GM18868 (cell line): ENCODE measurements at regions not wholly inside any gene's neighbourhood (a gene's known extent, or its start where the extent isn't known, plus 50 kb on each side); places are given as distances from the start of the nearest gene placed in this dataset.
"Not testable (repeated sequence)": the region's sequence is repeated elsewhere in the genome, so short reads cannot be mapped to it uniquely, and the experiment has no call there.

Source experiments
- ATAC-seq: cut with Tn5 transposase; IDR thresholded peaks from one replicate; pipeline ENCODE4 v1.9.1; 2021; ENCODE audit warnings: mild to moderate bottlenecking, moderate library complexity; ENCODE audit not compliant: unreplicated experiment

DNA sequence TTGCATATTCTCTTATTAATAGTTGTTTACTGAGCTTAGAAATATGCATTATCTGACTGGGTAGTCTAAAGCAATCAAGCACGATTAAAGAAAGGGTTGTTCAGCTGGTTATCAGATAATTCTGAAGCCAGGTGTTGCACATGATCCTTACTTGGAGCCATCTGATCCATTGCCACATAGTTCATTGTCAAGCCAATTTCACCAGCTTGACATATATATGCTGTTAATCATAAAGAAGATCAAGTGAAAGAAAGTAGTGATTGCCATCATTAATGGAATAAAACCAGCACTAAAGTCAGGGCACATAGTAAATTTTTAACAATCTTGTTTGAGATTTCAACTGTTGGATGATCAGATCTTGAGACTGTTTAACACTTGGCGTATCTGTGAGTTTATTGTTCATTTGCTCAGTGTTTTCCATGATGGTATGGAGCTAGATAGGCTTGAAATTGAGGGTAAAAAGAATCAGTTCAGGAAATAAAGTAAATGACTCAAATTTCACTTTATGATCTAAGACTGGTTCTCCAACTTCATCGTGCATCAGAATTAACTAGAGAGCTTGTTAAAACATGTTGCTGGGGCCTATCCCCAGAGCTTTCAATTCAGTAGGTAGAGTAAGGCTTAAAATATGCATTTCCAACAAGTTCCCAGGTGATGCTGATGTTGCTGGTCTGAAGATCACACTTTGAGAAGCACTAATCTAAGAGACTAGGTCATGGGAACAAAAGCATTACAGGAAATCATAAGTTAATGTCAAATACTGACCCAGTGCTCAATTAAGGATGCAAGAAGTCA is 539.6 kb downstream of the SATB2 start:
- no peak for ATAC-seq

DNA sequence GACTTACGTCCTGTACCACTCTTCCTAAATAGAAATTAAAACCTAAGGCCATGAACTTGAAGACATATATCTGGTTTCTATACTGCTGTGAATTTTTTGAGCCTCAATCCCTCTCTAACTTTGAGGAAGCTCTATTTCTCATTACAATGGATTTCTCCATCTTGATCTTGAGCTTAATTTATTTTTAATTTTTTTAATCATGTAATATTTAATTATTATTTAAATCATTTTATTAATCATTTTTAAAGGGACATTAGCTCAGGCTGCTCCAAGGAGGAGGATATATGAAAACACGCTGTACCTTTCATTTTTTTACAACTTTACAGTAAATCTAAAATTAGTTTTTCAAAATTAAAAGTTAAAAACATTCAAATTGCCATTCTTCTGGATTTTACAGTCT is 540.5 kb downstream of the SATB2 start:
- ATAC-seq: no peak

DNA sequence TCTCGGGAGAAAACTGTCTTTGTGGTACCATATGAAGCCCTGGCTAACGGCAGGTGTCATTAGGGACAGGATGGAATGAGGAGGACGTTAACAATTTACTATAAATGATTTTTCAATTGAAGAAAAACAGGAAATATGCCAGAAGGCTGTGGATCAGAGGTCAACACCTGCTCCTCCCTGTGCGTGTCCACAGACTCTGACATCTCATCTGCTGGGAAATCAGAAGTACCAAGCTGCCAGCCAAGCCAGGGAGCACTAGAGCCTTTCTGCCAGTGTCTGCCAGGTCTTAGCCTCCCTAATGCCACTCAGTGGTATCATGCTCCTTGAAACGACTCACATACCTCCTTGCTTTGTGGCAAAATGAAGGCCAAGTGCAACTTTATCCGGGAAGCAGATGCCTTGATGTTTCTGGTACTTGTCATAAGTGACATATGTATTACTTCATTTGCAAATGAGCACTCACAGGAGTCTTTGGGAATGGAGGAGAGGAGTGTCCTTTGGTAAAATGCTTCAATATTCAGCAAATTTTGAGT is 541.1 kb downstream of the SATB2 start:
- ATAC-seq: no peak

DNA sequence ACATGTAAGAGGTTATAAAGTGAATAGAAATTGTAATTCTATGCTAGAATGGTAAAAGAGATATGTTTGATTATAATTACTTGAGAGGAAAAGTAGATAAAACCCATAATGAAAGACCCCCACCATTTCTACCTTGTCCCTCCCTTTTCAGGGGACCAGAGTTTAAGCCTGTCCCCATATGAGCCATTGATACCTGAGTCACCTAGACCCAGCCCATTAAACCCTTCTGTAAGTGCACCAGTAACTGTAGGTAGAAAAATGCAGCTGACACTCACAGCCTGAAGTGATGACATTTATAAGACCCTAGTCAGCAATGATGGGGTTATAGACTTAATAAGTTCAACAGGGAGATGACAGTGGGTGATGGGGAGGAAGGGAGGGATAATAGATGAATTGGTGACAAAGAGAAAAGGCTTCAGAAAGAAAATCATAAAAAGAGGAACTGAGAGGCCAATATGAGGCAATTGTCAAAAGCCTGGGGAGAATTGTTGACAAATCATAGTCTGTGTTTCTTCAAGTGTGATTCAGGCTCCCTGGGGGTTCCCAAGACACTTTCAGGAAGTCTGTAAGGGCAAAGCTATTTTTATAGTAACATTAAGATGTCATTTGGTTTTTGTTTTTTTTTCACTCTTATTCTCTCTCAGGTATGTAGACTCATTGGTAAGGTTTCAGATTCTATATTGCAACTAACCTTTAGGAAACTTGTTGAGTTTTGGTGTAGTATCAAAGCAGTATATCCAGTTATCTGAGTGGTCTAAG is 544.2 kb downstream of the SATB2 start:
- peak; percentile 96 for ATAC-seq

DNA sequence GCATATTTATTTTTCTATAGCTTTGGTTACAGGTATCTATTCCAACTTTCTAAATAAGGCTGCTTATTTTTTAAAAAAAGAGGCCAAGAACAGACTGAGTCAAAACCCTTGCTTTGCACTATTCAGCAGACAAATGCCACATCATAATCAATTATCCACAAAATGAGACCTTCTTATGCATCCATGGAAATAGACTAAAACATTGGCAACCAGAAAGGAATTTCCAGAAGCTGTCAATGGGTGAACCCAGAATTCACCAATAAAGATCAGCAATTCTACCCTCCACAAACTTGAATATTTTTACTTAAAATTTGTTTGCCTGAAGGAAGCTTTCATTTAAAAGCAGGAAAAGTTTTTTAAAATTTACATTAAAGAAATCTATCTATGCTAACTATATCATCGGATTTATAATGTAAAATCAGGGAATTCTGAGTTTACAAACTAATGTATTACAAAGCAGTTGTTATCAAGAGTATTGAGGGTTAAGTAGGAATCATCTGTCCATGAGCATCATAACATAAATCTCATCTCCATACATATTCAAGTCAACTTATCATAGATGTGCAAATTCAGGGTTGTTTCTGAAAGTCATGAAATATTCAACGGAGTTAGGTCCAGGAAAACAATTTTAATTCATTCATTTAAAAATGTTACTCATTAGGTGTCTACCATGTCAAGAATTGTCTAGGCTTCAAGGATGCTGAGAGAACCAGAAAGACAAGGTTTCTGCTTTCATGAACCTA is 548.0 kb downstream of the SATB2 start:
- ATAC-seq: no peak

DNA sequence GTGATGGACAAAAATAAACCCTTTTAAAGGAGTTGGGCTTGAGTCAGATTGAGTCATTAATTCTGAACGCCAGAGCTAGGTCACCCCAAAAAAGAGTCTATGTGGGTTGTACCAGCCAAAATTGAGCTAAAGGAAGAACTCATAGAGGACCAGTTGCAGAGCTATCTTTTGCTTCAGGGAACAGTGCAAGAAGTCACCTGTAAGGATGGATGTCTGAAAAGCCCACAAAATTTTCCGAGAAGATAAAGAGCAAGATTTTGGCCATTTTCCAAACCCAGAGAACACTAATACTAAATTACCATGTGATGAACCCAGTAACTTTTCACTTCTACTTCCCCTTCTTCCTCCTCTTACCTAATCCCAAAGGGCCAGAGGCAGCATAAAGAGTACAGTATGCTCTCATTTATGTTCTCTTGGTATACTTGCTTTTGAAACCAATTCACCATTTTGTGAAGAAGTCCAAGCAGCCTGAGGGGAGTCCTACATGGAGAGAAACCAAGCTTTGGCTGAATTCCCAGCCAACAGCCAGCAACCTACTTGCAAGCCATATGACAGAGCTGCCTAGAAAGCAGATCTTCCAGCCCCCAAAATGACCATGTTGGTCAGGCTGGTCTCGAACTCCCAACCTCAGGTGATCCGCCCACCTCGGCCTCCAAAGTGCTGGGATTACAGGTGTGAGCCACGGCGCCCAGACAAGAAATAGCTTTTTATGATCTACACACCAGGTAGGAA is 551.7 kb downstream of the SATB2 start:
- ATAC-seq: peak; percentile 86

DNA sequence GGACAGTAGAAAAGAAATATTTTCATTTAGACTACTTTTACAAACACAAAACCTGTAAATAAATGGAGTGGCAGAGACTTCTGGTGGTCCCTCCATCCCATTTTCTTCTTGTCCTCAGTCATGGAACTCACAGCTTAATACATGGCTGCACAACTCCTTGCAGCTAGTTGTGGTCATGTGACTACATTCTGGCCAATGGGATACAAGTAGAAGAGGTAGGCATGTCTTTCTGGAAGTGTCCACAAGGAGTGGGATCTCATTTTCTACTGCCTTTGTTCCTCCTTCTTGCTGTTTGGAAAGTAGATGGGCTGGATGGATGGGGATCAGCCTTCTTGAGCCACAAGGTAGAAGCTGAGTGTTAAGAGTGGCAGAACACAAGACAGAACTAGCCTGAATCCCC is 555.8 kb downstream of the SATB2 start:
- no peak for ATAC-seq

DNA sequence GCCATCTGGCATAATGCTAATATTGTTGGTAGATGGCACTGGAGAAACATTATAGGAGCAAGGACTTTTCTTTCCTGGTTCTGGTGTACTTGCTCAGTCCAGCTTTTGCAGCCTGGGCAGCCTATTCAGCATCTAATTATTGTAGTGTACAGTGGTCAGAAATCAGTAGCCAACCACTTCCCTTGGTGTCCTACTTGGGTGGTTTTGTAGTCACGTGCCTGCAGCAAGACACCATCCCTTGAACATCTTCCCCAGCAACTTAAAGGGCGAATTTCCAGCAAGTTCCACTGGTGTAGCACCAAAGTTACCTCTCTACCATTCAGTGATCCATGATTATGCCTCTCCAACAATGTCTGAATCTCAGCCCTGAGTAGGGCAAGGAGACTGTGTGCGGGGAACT is 557.6 kb downstream of the SATB2 start:
- no peak for ATAC-seq

DNA sequence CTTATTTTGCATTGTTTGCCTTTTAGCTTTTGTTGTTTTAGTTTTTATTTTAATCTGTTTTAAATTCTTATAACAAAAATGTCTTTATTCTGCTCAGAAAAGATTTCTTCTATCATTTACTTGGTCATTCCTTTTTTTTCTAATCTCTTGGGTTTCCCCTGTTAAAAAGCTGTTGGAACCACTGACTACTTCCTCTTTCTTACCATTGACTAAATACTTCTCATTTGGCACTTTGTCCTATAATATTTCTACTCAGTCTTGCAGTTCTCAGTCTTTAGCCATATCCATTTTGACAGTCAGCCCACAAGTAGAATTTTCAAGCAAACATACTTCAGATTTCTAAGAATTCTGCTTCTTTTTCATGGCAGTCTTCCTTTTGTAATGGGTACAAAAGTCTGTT is 567.2 kb downstream of the SATB2 start:
- ATAC-seq: peak; percentile 96

DNA sequence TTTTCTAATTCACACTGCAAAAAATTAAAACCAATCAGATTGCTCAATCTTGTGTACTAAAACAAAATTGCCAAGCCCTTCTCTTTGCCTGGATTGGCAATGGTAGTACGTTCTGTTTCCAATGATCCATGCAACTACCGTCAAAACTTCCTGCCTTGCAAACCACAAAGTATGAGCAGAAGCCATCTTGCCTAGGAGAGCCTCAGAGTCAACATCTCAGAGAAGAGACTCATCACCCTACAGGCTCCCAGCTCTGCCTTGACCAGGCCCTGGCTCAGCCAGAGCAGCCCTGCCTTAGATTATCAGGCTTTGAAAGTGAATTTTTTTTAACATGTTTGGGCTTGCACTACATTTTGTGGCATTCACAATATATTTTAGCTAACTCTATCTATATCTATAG is 574.1 kb downstream of the SATB2 start:
- ATAC-seq: no peak

DNA sequence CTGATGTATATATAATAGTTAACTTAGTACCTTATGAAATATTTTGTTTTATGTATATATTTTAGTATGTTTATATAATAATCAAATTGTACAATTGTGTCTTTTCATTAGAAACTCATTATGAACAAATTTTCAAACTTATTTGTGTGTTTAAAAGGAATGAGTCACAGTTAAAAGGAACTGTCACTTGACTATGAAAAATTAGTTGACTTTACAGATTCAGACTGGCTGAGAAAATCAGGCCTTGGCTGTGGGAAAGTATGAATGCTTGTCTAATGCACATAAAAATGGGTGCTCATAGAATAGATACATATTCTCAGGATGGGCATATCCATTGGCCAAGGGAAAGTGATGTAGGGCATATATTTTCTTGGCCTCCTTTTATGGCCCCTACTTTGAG is 576.8 kb downstream of the SATB2 start:
- no peak for ATAC-seq

DNA sequence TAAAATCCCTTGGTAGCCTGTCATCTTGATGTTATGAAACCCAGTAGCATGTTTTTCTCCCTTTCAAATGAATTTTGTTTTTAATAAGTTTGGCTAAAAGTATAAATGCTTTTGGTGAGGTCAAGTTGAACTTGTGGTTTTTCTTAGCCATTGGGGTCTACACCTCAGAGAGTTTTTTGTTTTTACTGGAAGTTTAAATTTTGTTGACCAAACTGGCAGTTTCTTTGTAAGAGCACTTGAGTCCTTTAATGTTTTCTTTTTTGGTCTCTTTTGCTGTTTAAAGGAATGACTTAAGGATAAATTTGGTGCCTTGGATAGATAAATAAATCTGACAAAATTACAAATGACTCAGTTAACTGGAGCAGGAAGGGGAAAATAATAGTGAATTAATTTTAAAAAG is 577.3 kb downstream of the SATB2 start:
- ATAC-seq: no peak

DNA sequence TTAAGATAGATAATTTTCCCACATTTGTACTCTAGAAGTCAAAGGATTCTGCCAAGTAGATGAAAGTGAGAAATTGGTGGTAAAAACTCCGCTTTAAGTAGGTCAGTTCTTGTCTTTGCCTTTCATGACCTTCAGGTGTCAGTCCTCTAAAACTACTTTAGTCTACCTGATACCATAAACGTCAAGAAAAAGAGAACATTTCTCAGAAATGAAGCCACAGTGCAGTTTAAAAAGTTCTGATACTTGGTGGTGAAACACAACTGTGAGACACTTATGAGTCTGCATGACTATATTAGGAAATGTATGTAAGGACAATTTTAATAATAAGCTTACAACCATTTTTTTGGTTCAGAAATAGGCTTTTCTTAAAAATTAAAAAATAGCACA is 583.3 kb downstream of the SATB2 start:
- ATAC-seq: peak; percentile 80

DNA sequence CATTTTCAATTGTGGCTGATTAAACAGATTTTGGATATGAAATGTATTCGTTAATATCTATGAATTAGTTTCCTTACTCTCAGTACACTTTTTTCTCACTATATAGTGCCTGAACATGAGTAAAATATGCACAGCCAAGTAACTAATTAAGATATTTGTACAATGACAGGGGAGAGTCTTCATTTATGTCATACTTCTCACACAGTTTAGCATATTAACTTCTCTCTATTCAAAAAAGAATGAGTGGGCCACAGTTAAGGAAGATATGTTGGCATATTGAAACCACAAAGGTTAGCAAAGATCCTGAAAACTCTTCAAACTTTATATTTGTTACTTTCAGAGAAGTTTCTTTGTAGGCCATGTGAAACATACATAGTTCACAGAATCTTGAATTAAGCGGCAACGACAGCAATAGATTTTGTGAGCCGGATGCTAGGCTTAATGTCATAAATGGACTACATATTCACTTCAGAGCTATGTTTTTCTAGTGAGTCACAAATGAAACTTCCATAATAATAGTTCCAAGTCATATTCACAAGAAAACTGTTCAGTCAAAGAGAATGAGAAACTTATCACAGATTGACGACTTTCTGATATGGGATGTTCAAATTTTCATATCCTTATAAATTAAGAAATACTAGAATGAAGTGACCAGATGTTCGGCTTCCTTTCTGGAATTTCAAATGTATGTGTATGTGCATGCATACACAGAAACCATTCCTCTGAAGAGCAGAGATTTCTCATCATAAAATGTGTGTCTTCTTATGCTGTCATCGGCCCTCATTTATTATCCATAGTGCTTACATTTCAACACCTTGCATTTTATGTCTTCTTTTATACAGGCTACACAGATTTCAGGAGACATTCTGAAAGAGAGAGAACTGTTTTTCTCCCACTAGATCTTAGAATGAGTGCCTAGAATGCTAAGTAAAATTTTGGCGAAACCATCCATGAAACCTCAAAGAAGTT is 584.0 kb downstream of the SATB2 start:
- ATAC-seq: no peak

DNA sequence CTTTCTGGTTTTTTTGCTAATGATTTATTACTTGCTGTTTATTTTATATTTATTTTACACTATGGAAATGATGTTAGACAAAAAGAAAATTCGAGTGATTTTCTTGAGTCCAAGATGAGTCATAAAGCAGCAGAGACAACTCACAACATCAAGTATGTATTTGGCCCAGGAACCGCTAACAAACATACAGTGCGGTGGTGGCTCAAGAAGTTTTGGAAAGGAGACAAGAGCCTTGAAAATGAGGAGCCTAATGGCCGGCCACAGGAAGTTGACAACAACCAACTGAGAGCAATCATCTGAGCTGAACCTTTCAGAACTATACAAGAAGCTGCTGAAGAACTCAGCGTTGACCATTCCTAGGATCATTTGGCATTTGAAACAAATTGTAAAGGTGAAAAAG is 594.1 kb downstream of the SATB2 start:
- ATAC-seq: no peak

DNA sequence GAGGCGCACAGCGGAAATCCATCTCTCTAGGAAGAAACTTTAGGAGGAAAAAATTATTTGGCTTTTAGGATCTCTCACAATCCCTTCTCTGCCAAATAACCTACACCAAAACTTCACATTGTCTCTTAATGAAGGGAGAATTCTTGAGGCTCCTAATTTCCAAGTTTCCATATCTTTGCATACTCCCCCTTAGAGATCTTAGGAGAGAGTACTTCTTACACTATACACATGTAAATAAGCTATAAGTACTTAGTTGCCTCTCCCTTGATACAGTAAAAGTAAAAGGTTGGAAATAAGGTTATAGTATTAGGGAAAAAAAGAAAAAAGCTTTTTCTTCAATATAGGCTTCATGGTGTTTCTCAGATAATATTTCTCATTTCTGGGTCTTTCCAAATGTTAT is 596.7 kb downstream of the SATB2 start:
- no peak for ATAC-seq

DNA sequence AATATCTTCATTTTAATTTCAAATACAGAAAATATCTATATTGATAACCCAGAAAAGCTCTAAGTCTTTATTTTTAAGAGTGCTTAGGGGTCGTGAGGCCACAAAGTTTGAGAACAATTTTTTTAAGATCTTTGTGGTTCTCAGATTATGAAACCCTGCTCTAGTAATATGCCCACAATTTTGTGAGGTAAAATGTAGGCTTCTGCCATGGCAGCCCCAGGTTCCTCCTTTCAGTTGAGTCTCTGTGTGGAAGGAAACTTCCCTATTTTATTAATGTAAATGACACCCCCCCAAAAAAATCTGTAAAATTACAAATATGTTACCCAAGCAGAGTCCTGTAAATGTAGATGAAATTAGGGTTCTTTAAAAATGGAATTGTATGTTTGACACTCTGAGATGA is 600.5 kb downstream of the SATB2 start:
- ATAC-seq: no peak

DNA sequence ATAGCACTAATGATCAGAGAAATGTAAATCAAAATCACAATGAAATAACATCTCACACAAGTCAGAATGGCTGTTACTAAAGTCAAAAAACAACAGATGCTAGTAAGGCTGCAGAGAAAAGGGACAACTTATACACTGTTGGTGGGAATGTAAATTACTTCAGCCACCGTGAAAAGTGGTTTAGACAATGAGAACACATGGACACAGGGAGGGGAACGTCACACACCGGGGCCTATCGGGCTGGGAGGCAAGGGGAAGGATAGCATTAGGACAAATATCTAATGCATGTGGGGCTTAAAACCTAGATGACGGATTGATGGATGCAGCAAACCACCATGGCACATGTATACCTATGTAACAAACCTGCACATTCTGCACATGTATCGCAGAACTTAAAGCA is 602.0 kb downstream of the SATB2 start:
- ATAC-seq: not testable (repeated sequence)

DNA sequence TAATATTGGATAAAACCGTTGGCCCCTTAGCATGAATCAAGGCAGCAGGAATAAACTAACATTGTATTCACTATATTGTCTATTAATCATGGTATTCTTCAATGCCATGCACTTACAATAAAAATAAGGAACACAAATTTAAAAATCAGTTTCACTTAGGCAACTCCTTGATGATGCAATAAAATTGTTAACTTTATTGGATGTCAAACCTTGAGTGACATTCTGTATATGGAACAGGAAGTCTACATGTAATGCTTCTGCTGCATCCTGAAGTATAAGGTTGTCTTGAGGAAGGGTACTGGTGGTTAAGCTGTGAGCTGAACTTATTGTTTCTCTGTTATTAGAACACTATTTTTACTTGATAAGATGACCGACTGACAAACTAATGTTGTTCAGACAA is 605.5 kb downstream of the SATB2 start:
- no peak for ATAC-seq

DNA sequence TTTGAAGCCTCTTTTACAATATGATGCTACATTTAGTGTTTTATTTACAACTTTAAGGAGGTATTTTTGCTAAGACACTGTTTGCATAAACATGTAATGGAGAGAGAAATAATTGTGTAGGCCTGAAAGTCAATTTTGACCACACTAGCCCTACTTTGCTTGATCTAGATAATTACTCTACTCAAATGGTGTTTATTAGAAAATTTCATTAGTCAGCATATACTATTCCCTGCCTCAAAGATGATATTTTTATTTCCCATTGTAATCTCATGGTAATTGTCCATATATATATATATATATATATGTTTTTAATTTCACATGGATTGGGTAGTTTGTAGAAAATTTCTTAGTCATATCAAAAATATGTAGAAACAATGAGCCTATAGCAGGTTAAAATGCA is 632.2 kb downstream of the SATB2 start:
- ATAC-seq: no peak
